Immature natural killer cell (primary cell): ENCODE measurements at regions not wholly inside any gene's neighbourhood (a gene's known extent, or its start where the extent isn't known, plus 50 kb on each side); places are given as distances from the start of the nearest gene placed in this dataset.

Source experiments
- DNase-seq, 3 donors: peaks; one replicate each; pipeline ENCODE4 v3.0.0; 2022; ENCODE audit warnings: mixed read lengths in 1 of 3
- H3K27ac Mint-ChIP-seq, 6 donors: one replicate each; pipeline ENCODE4 v1.8.0; 2020; ENCODE audit warnings: mixed read lengths in 6 of 6, mild to moderate bottlenecking in 5 of 6, inconsistent platforms in 4 of 6, moderate library complexity in 3 of 6
- H3K27me3 Mint-ChIP-seq, 3 donors: one replicate each; pipeline ENCODE4 v1.8.0; 2020 to 2021; ENCODE audit warnings: low read depth in 3 of 3, mild to moderate bottlenecking in 3 of 3, mixed read lengths in 3 of 3, moderate library complexity in 3 of 3, inconsistent platforms in 1 of 3
- H3K36me3 Mint-ChIP-seq, 3 donors: one replicate each; pipeline ENCODE4 v1.8.0; 2020; ENCODE audit warnings: mixed read lengths in 3 of 3, inconsistent platforms in 2 of 3, mild to moderate bottlenecking in 2 of 3
- H3K4me1 Mint-ChIP-seq, 2 donors: one replicate each; pipeline ENCODE4 v1.8.0; 2020; ENCODE audit warnings: inconsistent platforms in 2 of 2, mild to moderate bottlenecking in 2 of 2, mixed read lengths in 2 of 2, moderate library complexity in 1 of 2
- H3K4me3 Mint-ChIP-seq, 5 donors: one replicate each; pipeline ENCODE4 v1.8.0; 2020; ENCODE audit warnings: mild to moderate bottlenecking in 5 of 5, mixed read lengths in 5 of 5, inconsistent platforms in 3 of 5, moderate library complexity in 3 of 5
- H3K9me3 Mint-ChIP-seq, 6 donors: one replicate each; pipeline ENCODE4 v1.8.0; 2020; ENCODE audit warnings: mild to moderate bottlenecking in 6 of 6, mixed read lengths in 6 of 6, inconsistent platforms in 4 of 6, moderate library complexity in 3 of 6

DNA sequence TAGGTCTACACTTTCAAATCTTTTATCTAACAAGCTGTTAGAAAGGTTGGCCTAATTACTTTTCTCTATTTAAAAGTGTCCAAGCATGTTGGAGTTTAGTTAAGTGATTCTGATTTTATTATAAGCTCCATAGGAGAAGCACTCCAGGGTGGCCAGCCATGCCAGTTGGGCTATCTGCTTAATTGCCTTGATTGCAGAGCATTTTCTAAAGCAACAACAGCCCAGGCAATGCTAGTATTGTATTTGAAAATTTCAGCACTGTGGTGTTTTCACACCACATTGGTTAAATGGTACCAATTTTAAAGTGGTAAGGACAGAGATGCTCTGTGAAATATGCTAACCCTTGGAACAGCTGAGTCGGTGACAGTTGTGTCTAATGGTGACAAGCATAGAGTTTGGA, 510.5 kb upstream of the CDH8 start:
- H3K4me3 Mint-ChIP-seq: no peak overlapping the region
- no peaks in the 10 kb centered on the region for H3K4me1 Mint-ChIP-seq
- DNase-seq: no peak
- H3K9me3 Mint-ChIP-seq: peaks cover 7 to 45% (median 13%) of the 10 kb centered on the region in 6 donors
- H3K27ac Mint-ChIP-seq: no peak overlapping the region
- no peaks in the 10 kb centered on the region for H3K36me3 Mint-ChIP-seq
- peaks cover 0 to 4% (median 0%) of the 10 kb centered on the region in 3 donors for H3K27me3 Mint-ChIP-seq

DNA sequence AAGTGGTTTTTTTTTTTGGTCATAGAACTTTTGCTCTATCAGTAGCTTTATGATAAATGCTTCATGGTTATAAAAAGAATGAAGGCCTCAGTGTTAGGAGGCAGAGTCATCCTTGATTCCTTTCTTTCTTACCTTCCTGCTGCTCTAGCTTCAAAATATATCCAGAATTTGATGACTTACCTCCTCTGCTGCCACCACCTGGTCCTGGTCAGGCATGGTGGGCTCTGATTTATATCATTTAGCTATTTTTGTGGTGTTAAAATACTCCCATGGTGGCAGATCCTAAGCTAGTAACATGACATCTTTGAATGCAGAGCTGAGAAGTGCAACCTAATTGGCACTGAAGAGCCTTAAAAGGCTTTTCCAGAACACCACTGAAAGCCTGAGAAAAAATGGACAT, 508.8 kb upstream of the CDH8 start:
- DNase-seq: no peak
- Mint-ChIP-seq H3K4me3 (no peak overlapping the region), H3K27me3 (peaks cover 0 to 4% (median 2%) of the 10 kb centered on the region in 3 donors), H3K9me3 (peaks cover 6 to 48% (median 11%) of the 10 kb centered on the region in 6 donors), H3K27ac (no peak overlapping the region), H3K4me1 (no peaks in the 10 kb centered on the region), H3K36me3 (no peaks in the 10 kb centered on the region)

- Mint-ChIP-seq H3K36me3 (no peaks in the 10 kb centered on the region), H3K4me3 (no peak overlapping the region), H3K27me3 (peaks cover 0 to 2% (median 0%) of the 10 kb centered on the region in 3 donors), H3K9me3 (peaks cover 6 to 60% (median 9%) of the 10 kb centered on the region in 6 donors), H3K27ac (no peak overlapping the region), H3K4me1 (no peaks in the 10 kb centered on the region)
- DNase-seq: no peak
Observed at GRCh38 chr16:62543516-62543915, 507.3 kb upstream of the CDH8 start.

GRCh38 chr16:62539657-62540056, 503.4 kb upstream of the CDH8 start:
- Mint-ChIP-seq H3K4me1 (no peaks in the 10 kb centered on the region), H3K9me3 (peaks cover 4 to 71% (median 20%) of the 10 kb centered on the region in 6 donors), H3K36me3 (no peaks in the 10 kb centered on the region), H3K27ac (no peak overlapping the region), H3K27me3 (peaks cover 0 to 2% (median 2%) of the 10 kb centered on the region in 3 donors), H3K4me3 (no peak overlapping the region)
- no peak for DNase-seq

- H3K4me3 Mint-ChIP-seq: no peak overlapping the region
- peaks cover 0 to 1% (median 0%) of the 10 kb centered on the region in 3 donors for H3K27me3 Mint-ChIP-seq
- H3K4me1 Mint-ChIP-seq: no peaks in the 10 kb centered on the region
- peaks cover 8 to 60% (median 27%) of the 10 kb centered on the region in 6 donors for H3K9me3 Mint-ChIP-seq
- H3K36me3 Mint-ChIP-seq: no peaks in the 10 kb centered on the region
- no peak for DNase-seq
- no peak overlapping the region for H3K27ac Mint-ChIP-seq
Observed at GRCh38 chr16:62530426-62530825, 494.2 kb upstream of the CDH8 start.

DNA sequence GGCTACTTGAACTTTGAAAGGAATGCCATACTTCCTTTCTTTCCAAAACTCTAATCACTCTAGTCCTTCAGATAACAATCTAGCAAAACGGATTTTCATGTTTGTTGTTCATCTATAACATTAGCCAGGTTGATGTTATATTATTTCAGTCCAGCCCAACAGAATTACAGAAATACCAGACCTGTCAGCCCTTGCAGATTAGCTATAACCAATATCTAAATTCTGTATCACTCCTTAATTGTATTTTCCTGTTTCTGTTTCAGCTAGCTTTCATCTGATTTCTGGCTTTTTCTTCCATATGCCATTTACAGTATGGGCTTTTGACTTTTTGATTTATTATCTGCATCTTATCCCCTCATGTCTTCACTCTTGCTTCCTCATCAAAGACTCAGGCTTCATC, 479.8 kb upstream of the CDH8 start:
- Mint-ChIP-seq H3K9me3 (peaks cover 12 to 60% (median 33%) of the 10 kb centered on the region in 6 donors), H3K4me1 (no peaks in the 10 kb centered on the region), H3K4me3 (no peak overlapping the region), H3K36me3 (peaks cover 0 to 7% (median 0%) of the 10 kb centered on the region in 3 donors), H3K27me3 (peaks cover 0 to 4% (median 0%) of the 10 kb centered on the region in 3 donors), H3K27ac (no peak overlapping the region)
- DNase-seq: no peak

GRCh38 chr16:62503073-62503472, 466.8 kb upstream of the CDH8 start:
- H3K4me3 Mint-ChIP-seq: no peak overlapping the region
- no peak for DNase-seq
- H3K27me3 Mint-ChIP-seq: peaks cover 0 to 2% (median 0%) of the 10 kb centered on the region in 3 donors
- H3K4me1 Mint-ChIP-seq: no peaks in the 10 kb centered on the region
- H3K27ac Mint-ChIP-seq: no peak overlapping the region
- H3K36me3 Mint-ChIP-seq: peaks cover 0 to 4% (median 0%) of the 10 kb centered on the region in 3 donors
- H3K9me3 Mint-ChIP-seq: peaks cover 17 to 66% (median 34%) of the 10 kb centered on the region in 6 donors

GRCh38 chr16:62478903-62479458, 442.7 kb upstream of the CDH8 start:
- DNase-seq: no peak
- no peak overlapping the region for H3K4me3 Mint-ChIP-seq
- peaks cover 0 to 3% (median 0%) of the 10 kb centered on the region in 3 donors for H3K36me3 Mint-ChIP-seq
- no peaks in the 10 kb centered on the region for H3K27me3 Mint-ChIP-seq
- peaks cover 7 to 31% (median 24%) of the 10 kb centered on the region in 6 donors for H3K9me3 Mint-ChIP-seq
- no peaks in the 10 kb centered on the region for H3K4me1 Mint-ChIP-seq
- no peak overlapping the region for H3K27ac Mint-ChIP-seq

DNA sequence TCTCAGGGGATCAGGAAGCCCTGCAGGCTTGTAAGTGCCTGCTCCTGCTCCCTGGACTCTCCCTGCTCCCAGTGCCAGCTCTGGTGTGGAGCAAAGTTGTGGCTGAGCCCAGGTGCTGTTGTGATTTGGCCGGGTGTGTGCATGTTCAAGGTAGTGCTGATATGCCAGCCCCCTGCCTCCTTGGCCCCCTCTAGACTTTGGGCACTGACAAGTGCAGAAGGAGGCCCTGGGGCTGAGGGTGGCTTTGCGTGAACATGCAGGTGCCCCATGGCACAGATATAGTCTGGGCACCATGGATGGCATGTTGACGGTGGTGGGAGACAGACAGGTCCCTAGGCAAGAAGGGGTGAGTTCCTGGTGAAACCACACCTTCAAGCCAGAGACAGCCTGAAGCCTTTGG, 441.6 kb upstream of the CDH8 start:
- DNase-seq: no peak
- Mint-ChIP-seq H3K4me1 (no peaks in the 10 kb centered on the region), H3K9me3 (peaks cover 9 to 36% (median 29%) of the 10 kb centered on the region in 6 donors), H3K27me3 (no peaks in the 10 kb centered on the region), H3K27ac (no peak overlapping the region), H3K36me3 (no peaks in the 10 kb centered on the region), H3K4me3 (no peak overlapping the region)

GRCh38 chr16:62475573-62475972, 439.3 kb upstream of the CDH8 start:
- H3K27me3 Mint-ChIP-seq: no peaks in the 10 kb centered on the region
- no peak overlapping the region for H3K4me3 Mint-ChIP-seq
- H3K27ac Mint-ChIP-seq: no peak overlapping the region
- H3K36me3 Mint-ChIP-seq: no peaks in the 10 kb centered on the region
- H3K9me3 Mint-ChIP-seq: peaks cover 5 to 53% (median 38%) of the 10 kb centered on the region in 6 donors
- no peaks in the 10 kb centered on the region for H3K4me1 Mint-ChIP-seq
- no peak for DNase-seq

GRCh38 chr16:62462971-62463370, 426.7 kb upstream of the CDH8 start:
- DNase-seq: no peak
- H3K27me3 Mint-ChIP-seq: peaks cover 0 to 2% (median 1%) of the 10 kb centered on the region in 3 donors
- H3K36me3 Mint-ChIP-seq: no peaks in the 10 kb centered on the region
- H3K4me3 Mint-ChIP-seq: no peak overlapping the region
- H3K9me3 Mint-ChIP-seq: peaks cover 3 to 43% (median 27%) of the 10 kb centered on the region in 6 donors
- no peak overlapping the region for H3K27ac Mint-ChIP-seq
- H3K4me1 Mint-ChIP-seq: no peaks in the 10 kb centered on the region

DNA sequence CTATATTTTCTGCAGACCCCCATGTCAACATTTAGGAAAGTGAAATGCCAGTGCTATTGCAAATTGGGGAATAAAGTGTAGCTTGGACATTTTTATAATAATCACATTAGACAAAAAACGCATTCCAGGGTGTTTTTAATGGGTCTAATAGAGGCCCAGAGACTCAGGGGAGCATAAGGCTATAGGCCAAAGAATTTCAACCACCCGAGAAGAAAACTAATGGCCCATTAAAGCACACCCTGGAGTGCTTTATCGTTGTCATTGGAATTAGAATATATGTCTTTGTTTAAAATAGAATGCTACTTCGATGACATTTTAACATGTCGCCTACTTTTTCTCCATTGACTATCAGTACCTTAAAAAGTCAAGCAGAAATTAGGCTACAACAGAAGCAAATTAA, 414.1 kb upstream of the CDH8 start:
- Mint-ChIP-seq H3K27ac (no peak overlapping the region), H3K9me3 (peaks cover 10 to 69% (median 28%) of the 10 kb centered on the region in 6 donors), H3K4me1 (no peaks in the 10 kb centered on the region), H3K4me3 (no peak overlapping the region), H3K36me3 (peaks cover 0 to 5% (median 0%) of the 10 kb centered on the region in 3 donors), H3K27me3 (peaks cover 0 to 2% (median 2%) of the 10 kb centered on the region in 3 donors)
- no peak for DNase-seq

DNA sequence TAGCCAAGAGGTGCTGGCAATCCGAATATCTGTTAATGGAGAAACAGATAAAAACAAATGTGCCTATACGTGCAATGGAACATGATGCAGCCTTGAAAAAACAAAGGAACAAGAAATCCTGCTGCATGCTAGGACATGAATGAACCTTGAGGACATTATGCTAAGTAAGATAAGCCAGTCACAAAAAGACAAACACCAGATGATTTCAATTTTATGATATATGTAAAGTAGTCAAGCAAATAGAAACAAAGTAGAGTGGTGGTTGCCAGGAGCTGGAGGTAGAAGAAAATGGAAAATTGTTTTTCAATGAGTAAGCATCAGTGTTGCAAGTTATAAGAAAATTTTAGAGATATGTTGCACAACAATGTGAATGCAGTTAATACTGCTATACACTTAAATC, 409.7 kb upstream of the CDH8 start:
- Mint-ChIP-seq H3K27me3 (peaks cover 0 to 2% (median 0%) of the 10 kb centered on the region in 3 donors), H3K9me3 (peaks cover 7 to 60% (median 21%) of the 10 kb centered on the region in 6 donors), H3K36me3 (no peaks in the 10 kb centered on the region), H3K4me1 (no peaks in the 10 kb centered on the region), H3K4me3 (no peak overlapping the region), H3K27ac (no peak overlapping the region)
- DNase-seq: no peak

DNA sequence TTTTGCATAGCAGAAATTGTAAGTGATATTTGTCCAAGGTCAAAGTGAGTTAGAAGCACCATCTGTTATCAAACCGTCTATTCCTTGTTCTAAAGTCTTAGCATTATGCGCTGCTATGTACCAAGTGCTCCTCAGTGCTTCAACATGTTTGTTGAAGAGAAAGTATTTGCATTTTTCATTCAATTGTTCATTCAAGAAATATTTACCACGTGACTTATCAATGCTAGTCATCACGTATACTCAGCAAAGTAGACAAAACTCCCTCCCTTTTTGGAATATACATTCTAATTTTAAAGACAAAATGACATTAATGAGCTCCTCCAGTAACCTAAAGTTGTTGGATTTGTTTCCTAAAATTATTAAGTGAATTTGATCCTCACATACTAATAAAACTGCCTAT, 388.0 kb upstream of the CDH8 start:
- Mint-ChIP-seq H3K27ac (no peak overlapping the region), H3K27me3 (peaks cover 0 to 2% (median 0%) of the 10 kb centered on the region in 3 donors), H3K4me1 (no peaks in the 10 kb centered on the region), H3K9me3 (peaks cover 9 to 66% (median 30%) of the 10 kb centered on the region in 6 donors), H3K36me3 (peaks cover 0 to 3% (median 0%) of the 10 kb centered on the region in 3 donors), H3K4me3 (no peak overlapping the region)
- no peak for DNase-seq

DNA sequence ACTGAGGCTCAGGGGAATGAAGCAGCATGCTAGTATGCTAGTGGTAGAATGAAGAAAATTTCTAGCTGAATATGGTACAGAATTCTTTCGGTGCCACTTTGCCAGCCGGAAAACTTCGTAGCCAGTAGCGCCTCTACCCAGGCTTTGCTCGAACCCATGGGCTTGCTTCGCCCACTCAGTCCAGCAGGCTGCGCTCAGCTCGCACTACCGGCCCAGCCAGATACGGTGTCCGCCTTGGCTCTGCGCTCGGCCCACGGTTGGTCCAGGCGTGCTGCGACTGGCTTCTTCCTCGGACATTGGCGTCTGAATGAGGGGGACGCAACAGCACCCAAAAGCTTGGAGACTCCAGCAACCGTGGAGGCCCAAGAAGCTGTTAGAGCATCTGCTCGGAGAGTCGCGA, 372.5 kb upstream of the CDH8 start:
- DNase-seq: no peak
- H3K36me3 Mint-ChIP-seq: peaks cover 0 to 5% (median 0%) of the 10 kb centered on the region in 3 donors
- no peaks in the 10 kb centered on the region for H3K4me1 Mint-ChIP-seq
- H3K27ac Mint-ChIP-seq: no peak overlapping the region
- H3K9me3 Mint-ChIP-seq: peaks cover 6 to 43% (median 16%) of the 10 kb centered on the region in 6 donors
- peaks cover 0 to 2% (median 0%) of the 10 kb centered on the region in 3 donors for H3K27me3 Mint-ChIP-seq
- no peak overlapping the region for H3K4me3 Mint-ChIP-seq
